Liver (tissue), 3 donors: ENCODE measurements at regions not wholly inside any gene's neighbourhood (a gene's known extent, or its start where the extent isn't known, plus 50 kb on each side); places are given as distances from the start of the nearest gene placed in this dataset.
A peak's percentile ranks its signal among the peaks of the same experiment; 100 is the strongest.

Experiments used
- ATF3 ChIP-seq: IDR thresholded peaks from 2 replicates; pipeline ENCODE4 v1.6.1; 2016; ENCODE audit warnings: antibody characterized with exemption
- CTCF ChIP-seq: fragments of 150-350 bp; IDR thresholded peaks from 2 replicates; pipeline ENCODE4 v1.5.1; 2017; ENCODE audit warnings: improper control_type of control experiment, low read depth, low read length; ENCODE audit not compliant: missing input control
- EGR1 ChIP-seq, 2 donors: IDR thresholded peaks; 2 replicates each; pipeline ENCODE4 v1.6.1; 2016 to 2018; ENCODE audit warnings: antibody characterized with exemption in 2 of 2, low read depth in 2 of 2
- GABPA ChIP-seq, 2 donors: IDR thresholded peaks in 1 of 2; conservative IDR thresholded peaks in 1 of 2; 2 replicates each; pipeline ENCODE4 v1.6.1; 2016; ENCODE audit warnings: antibody characterized with exemption in 2 of 2, mild to moderate bottlenecking in 1 of 2, moderate library complexity in 1 of 2
- HNF4A ChIP-seq, 2 donors: conservative IDR thresholded peaks; 2 replicates each; pipeline ENCODE4 v1.6.1; 2016; ENCODE audit warnings: antibody characterized with exemption in 2 of 2, mild to moderate bottlenecking in 2 of 2
- MAX ChIP-seq: IDR thresholded peaks from 2 replicates; pipeline ENCODE4 v1.6.1; 2016; ENCODE audit warnings: antibody characterized with exemption
- SP1 ChIP-seq: IDR thresholded peaks from 2 replicates; pipeline ENCODE4 v1.6.1; 2018; ENCODE audit warnings: antibody characterized with exemption, mild to moderate bottlenecking
- TAF1 ChIP-seq: conservative IDR thresholded peaks from 2 replicates; pipeline ENCODE4 v1.6.1; 2016; ENCODE audit warnings: antibody characterized with exemption, mild to moderate bottlenecking
- YY1 ChIP-seq: IDR thresholded peaks from 2 replicates; pipeline ENCODE4 v1.6.1; 2016; ENCODE audit warnings: antibody characterized with exemption, mild to moderate bottlenecking
- donor health status: healthy.
- donor health status: healthy.

GRCh38 chrX:46376246-46376885 is 168.9 kb downstream of the ZNF674 start:
- no peak for TF ChIP-seq YY1
- peak; percentile 30 for TF ChIP-seq CTCF
- TF ChIP-seq ATF3: no peak
- TF ChIP-seq EGR1 (IDR thresholded peaks at IDR 0.05; ENCODE audit: low read depth in 2 of 2): no peak
- TF ChIP-seq MAX: no peak
- TF ChIP-seq GABPA (IDR thresholded peaks at IDR 0.05 in 1 of 2, conservative IDR thresholded peaks at IDR 0.05 in 1 of 2): no peak
- TF ChIP-seq SP1: no peak
- TF ChIP-seq TAF1: no peak
- TF ChIP-seq HNF4A (conservative IDR thresholded peaks at IDR 0.05): no peak
